Mesenchymal stem cell (in vitro differentiated cells and primary cell): ENCODE measurements at regions not wholly inside any gene's neighbourhood (a gene's known extent, or its start where the extent isn't known, plus 50 kb on each side); places are given as distances from the start of the nearest gene placed in this dataset.

Source experiments
- DNase-seq: peaks from one replicate; pipeline ENCODE4 v3.0.0-alpha.2; 2013
- H2AFZ ChIP-seq: one replicate; pipeline ENCODE4 v1.6.1; 2013; ENCODE audit warnings: low read depth, mild to moderate bottlenecking, control low read depth, inconsistent platforms, low read length, moderate library complexity
- H2AK5ac ChIP-seq: 2 replicates; pipeline ENCODE4 v1.6.1; 2013; ENCODE audit warnings: low read length, moderate library complexity, mild to moderate bottlenecking, inconsistent platforms; ENCODE audit not compliant: severe bottlenecking
- H2BK120ac ChIP-seq: one replicate; pipeline ENCODE4 v1.6.1; 2013; ENCODE audit warnings: low read depth, mild to moderate bottlenecking, inconsistent platforms, low read length, moderate library complexity
- H2BK12ac ChIP-seq, 2 experiments: one replicate each; pipeline ENCODE4 v1.6.1; 2013; ENCODE audit warnings: inconsistent platforms in 2 of 2, low read length in 2 of 2, mild to moderate bottlenecking in 2 of 2, moderate library complexity in 2 of 2, control low read depth in 1 of 2
- H2BK15ac ChIP-seq: one replicate; pipeline ENCODE4 v1.6.1; 2013; ENCODE audit warnings: mild to moderate bottlenecking, low read depth, inconsistent platforms; ENCODE audit not compliant: poor library complexity, severe bottlenecking
- H2BK5ac ChIP-seq: 2 replicates; pipeline ENCODE4 v1.6.1; 2013; ENCODE audit warnings: low read depth, mild to moderate bottlenecking, low read length, control low read depth, inconsistent platforms; ENCODE audit not compliant: poor library complexity, severe bottlenecking
- H3K14ac ChIP-seq, 2 experiments: one replicate each; pipeline ENCODE4 v1.6.1; 2013; ENCODE audit warnings: inconsistent platforms in 2 of 2, low read length in 2 of 2, control low read depth in 1 of 2, mild to moderate bottlenecking in 1 of 2, moderate library complexity in 1 of 2
- H3K18ac ChIP-seq, 2 experiments: one replicate each; pipeline ENCODE4 v1.6.1; 2013; ENCODE audit warnings: inconsistent platforms in 2 of 2, low read length in 2 of 2, control low read depth in 1 of 2, low read depth in 1 of 2, mild to moderate bottlenecking in 1 of 2
- H3K23ac ChIP-seq, 2 experiments: one replicate each; pipeline ENCODE4 v1.6.1; 2013; ENCODE audit warnings: inconsistent platforms in 2 of 2, low read length in 2 of 2, mild to moderate bottlenecking in 2 of 2, moderate library complexity in 2 of 2, control low read depth in 1 of 2
- H3K27ac ChIP-seq: 2 replicates; pipeline ENCODE4 v1.5.1; 2013; ENCODE audit warnings: mild to moderate bottlenecking, moderate library complexity, low read length, control low read depth, inconsistent platforms; ENCODE audit not compliant: poor library complexity, severe bottlenecking
- H3K27me3 ChIP-seq, 2 experiments: 2 replicates each; pipeline versions ENCODE4 v1.6.1 to v1.7.0; 2013; ENCODE audit warnings: low read length in 2 of 2, mild to moderate bottlenecking in 2 of 2, moderate library complexity in 2 of 2, control low read depth in 1 of 2, inconsistent platforms in 1 of 2; ENCODE audit not compliant: control insufficient read depth in 1 of 2, insufficient read depth in 1 of 2
- H3K36me3 ChIP-seq, 2 experiments: 2 replicates each; pipeline versions ENCODE4 v1.6.1 to v1.7.0; 2013; ENCODE audit warnings: low read length in 2 of 2, control low read depth in 1 of 2, inconsistent platforms in 1 of 2, low read depth in 1 of 2, mild to moderate bottlenecking in 1 of 2; ENCODE audit not compliant: insufficient read depth in 2 of 2, control insufficient read depth in 1 of 2
- H3K4ac ChIP-seq, 2 experiments: one replicate each; pipeline ENCODE4 v1.6.1; 2013; ENCODE audit warnings: inconsistent platforms in 2 of 2, low read length in 2 of 2, mild to moderate bottlenecking in 2 of 2, moderate library complexity in 2 of 2, control low read depth in 1 of 2, low read depth in 1 of 2
- H3K4me1 ChIP-seq: 2 replicates; pipeline ENCODE4 v1.6.1; 2013; ENCODE audit warnings: low read depth, low read length, control low read depth; ENCODE audit not compliant: control insufficient read depth, insufficient read depth
- H3K4me2 ChIP-seq: 2 replicates; pipeline ENCODE4 v1.6.1; 2013; ENCODE audit warnings: low read length, mild to moderate bottlenecking, inconsistent platforms; ENCODE audit not compliant: poor library complexity, severe bottlenecking
- H3K4me3 ChIP-seq, 2 experiments: 2 replicates each; pipeline versions ENCODE4 v1.5.1 to v1.7.0; 2013; ENCODE audit warnings: low read length in 2 of 2, mild to moderate bottlenecking in 2 of 2, control low read depth in 1 of 2, low read depth in 1 of 2; ENCODE audit not compliant: insufficient read depth in 1 of 2
- H3K79me1 ChIP-seq: replicated peaks from 2 replicates; pipeline ENCODE4 v1.6.1; 2013; ENCODE audit warnings: mild to moderate bottlenecking, control low read depth, low read length, inconsistent platforms; ENCODE audit not compliant: poor library complexity, severe bottlenecking
- H3K9ac ChIP-seq: 2 replicates; pipeline ENCODE4 v1.7.0; 2013; ENCODE audit warnings: mild to moderate bottlenecking, low read length, moderate library complexity
- H3K9me3 ChIP-seq: 2 replicates; pipeline ENCODE4 v1.7.0; 2013; ENCODE audit warnings: mild to moderate bottlenecking, low read length; ENCODE audit not compliant: control insufficient read depth
- H4K8ac ChIP-seq: one replicate; pipeline ENCODE4 v1.6.1; 2013; ENCODE audit warnings: inconsistent platforms, mild to moderate bottlenecking, low read length, moderate library complexity
- H4K91ac ChIP-seq: one replicate; pipeline ENCODE4 v1.6.1; 2013; ENCODE audit warnings: mild to moderate bottlenecking, low read length, inconsistent platforms
- WGBS: methylation state at CpG from one replicate; pipeline ENCODE4 v1.1.7; 2013; ENCODE audit warnings: mixed read lengths; 5-methylcytosine and 5-hydroxymethylcytosine counted together

GRCh38 chr13:61873717-61874116 lies 458.1 kb upstream of the PCDH20 start:
- no peaks in the 10 kb centered on the region for H3K36me3 ChIP-seq
- H4K91ac ChIP-seq, result no peak overlapping the region
- no peak overlapping the region for H3K23ac ChIP-seq
- no peak overlapping the region for H2AFZ ChIP-seq
- H3K18ac ChIP-seq, result no peak overlapping the region
- no peak overlapping the region for H3K4ac ChIP-seq
- no peak overlapping the region for H2BK120ac ChIP-seq
- H3K14ac ChIP-seq, result no peak overlapping the region
- peaks cover 13% of the 10 kb centered on the region for H3K9me3 ChIP-seq
- no peak overlapping the region for H2BK12ac ChIP-seq
- no peaks in the 10 kb centered on the region for H3K79me1 ChIP-seq
- no peaks in the 10 kb centered on the region for H3K4me1 ChIP-seq
- no peak overlapping the region for H2BK5ac ChIP-seq
- DNase-seq, result no peak
- H3K4me3 ChIP-seq, result no peak overlapping the region
- no peak overlapping the region for H3K27ac ChIP-seq
- H4K8ac ChIP-seq, result no peak overlapping the region
- no peak overlapping the region for H2AK5ac ChIP-seq
- no peaks in the 10 kb centered on the region for H3K27me3 ChIP-seq
- no peak overlapping the region for H3K4me2 ChIP-seq
- H3K9ac ChIP-seq, result no peak overlapping the region
- H2BK15ac ChIP-seq, result no peak overlapping the region

- 79% methylated on average over 3 of the region's 3 CpGs for WGBS
- Histone ChIP-seq H2BK5ac (no peak overlapping the region), H3K27me3 (no peaks in the 10 kb centered on the region), H2AFZ (no peak overlapping the region), H3K9ac (no peak overlapping the region), H3K9me3 (peaks cover 3% of the 10 kb centered on the region), H3K18ac (no peak overlapping the region), H3K4me2 (no peak overlapping the region), H3K14ac (no peak overlapping the region), H3K4me1 (no peaks in the 10 kb centered on the region), H3K23ac (no peak overlapping the region), H3K36me3 (no peaks in the 10 kb centered on the region), H2BK12ac (no peak overlapping the region), H3K27ac (no peak overlapping the region), H2AK5ac (no peak overlapping the region), H2BK120ac (no peak overlapping the region), H3K4me3 (no peak overlapping the region), H3K4ac (no peak overlapping the region), H2BK15ac (no peak overlapping the region), H3K79me1 (no peaks in the 10 kb centered on the region), H4K91ac (no peak overlapping the region), H4K8ac (no peak overlapping the region)
- DNase-seq, result no peak
Observed at GRCh38 chr13:61857198-61857597, 441.5 kb upstream of the PCDH20 start.

- WGBS, result 76% methylated on average over 4 of the region's 5 CpGs
- H2BK15ac ChIP-seq, result no peak overlapping the region
- no peak for DNase-seq
- H3K9ac ChIP-seq, result no peak overlapping the region
- H2AK5ac ChIP-seq, result no peak overlapping the region
- H3K4me2 ChIP-seq, result no peak overlapping the region
- no peak overlapping the region for H2AFZ ChIP-seq
- H3K4me3 ChIP-seq, result no peak overlapping the region
- no peak overlapping the region for H2BK120ac ChIP-seq
- no peaks in the 10 kb centered on the region for H3K79me1 ChIP-seq
- no peak overlapping the region for H2BK12ac ChIP-seq
- H3K18ac ChIP-seq, result no peak overlapping the region
- H3K23ac ChIP-seq, result no peak overlapping the region
- H3K27ac ChIP-seq, result no peak overlapping the region
- no peaks in the 10 kb centered on the region for H3K9me3 ChIP-seq
- H3K4ac ChIP-seq, result no peak overlapping the region
- no peak overlapping the region for H4K91ac ChIP-seq
- no peak overlapping the region for H2BK5ac ChIP-seq
- no peaks in the 10 kb centered on the region for H3K27me3 ChIP-seq
- no peak overlapping the region for H3K14ac ChIP-seq
- H4K8ac ChIP-seq, result no peak overlapping the region
- no peaks in the 10 kb centered on the region for H3K36me3 ChIP-seq
- H3K4me1 ChIP-seq, result no peaks in the 10 kb centered on the region
Observed at GRCh38 chr13:61852116-61852619, 436.5 kb upstream of the PCDH20 start.

- H3K79me1 ChIP-seq, result no peaks in the 10 kb centered on the region
- no peak overlapping the region for H2BK5ac ChIP-seq
- H3K27ac ChIP-seq, result no peak overlapping the region
- no peak overlapping the region for H3K9ac ChIP-seq
- no peak overlapping the region for H3K18ac ChIP-seq
- no peak overlapping the region for H4K91ac ChIP-seq
- no peak overlapping the region for H3K14ac ChIP-seq
- H3K27me3 ChIP-seq, result no peaks in the 10 kb centered on the region
- H2BK15ac ChIP-seq, result no peak overlapping the region
- H3K4me1 ChIP-seq, result no peaks in the 10 kb centered on the region
- no peak overlapping the region for H2BK120ac ChIP-seq
- no CpG with 5 or more reads among the region's 3 CpGs for WGBS
- no peak overlapping the region for H2BK12ac ChIP-seq
- no peak overlapping the region for H4K8ac ChIP-seq
- no peaks in the 10 kb centered on the region for H3K9me3 ChIP-seq
- H3K36me3 ChIP-seq, result no peaks in the 10 kb centered on the region
- no peak overlapping the region for H3K4ac ChIP-seq
- no peak overlapping the region for H3K23ac ChIP-seq
- H3K4me2 ChIP-seq, result no peak overlapping the region
- H2AK5ac ChIP-seq, result no peak overlapping the region
- no peak overlapping the region for H2AFZ ChIP-seq
- no peak for DNase-seq
- H3K4me3 ChIP-seq, result no peak overlapping the region
Observed at GRCh38 chr13:61850794-61851193, 435.1 kb upstream of the PCDH20 start.
